ENCODE measurements at regions not wholly inside any gene's neighbourhood (a gene's known extent, or its start where the extent isn't known, plus 50 kb on each side); places are given as distances from the start of the nearest gene placed in this dataset.
"Not testable (repeated sequence)": the region's sequence is repeated elsewhere in the genome, so short reads cannot be mapped to it uniquely, and the experiment has no call there.

DNA sequence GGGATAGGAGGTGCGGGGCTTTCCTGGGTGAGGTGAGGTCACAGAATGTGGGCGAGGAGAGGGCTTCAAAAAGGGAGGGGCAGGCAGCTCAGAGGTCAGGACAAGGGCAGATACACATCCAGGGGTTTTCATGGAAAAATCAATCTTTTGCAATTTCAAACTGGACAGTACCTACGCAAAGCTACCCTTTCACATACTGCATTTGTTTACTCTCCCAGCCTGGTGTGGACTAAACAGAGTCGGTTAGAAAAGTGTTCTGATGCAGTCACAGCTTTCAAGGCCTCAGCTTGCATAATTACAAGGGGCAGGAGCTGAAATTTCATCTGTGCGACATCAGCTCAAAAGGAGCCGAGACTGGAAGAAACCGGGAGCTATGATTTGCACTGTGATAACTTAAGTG is 309.9 kb upstream of the SOX1 start:
- H2BK5ac ChIP-seq (ENCODE audit: low read depth, low read length, poor library complexity, severe bottlenecking); in situ Hi-C loops (cut with MboI; ENCODE audit: low sequenced_read_pairs); DNase-seq; H3K9me3 ChIP-seq (ENCODE audit: control insufficient read depth, insufficient read depth, low read length); H3K36me3 ChIP-seq (ENCODE audit: control insufficient read depth, insufficient read depth, low read length); H3K27ac ChIP-seq (ENCODE audit: insufficient read depth, low read length); ATAC-seq (ENCODE audit: low read depth); H3K27me3 ChIP-seq (ENCODE audit: control insufficient read depth, insufficient read depth, low read length); H3K23ac ChIP-seq (ENCODE audit: low read depth, low read length); H4K91ac ChIP-seq (ENCODE audit: insufficient read depth, low read depth, low read length); H2BK120ac ChIP-seq (ENCODE audit: low read depth, low read length); H4K5ac ChIP-seq (ENCODE audit: low read depth, low read length); H2BK20ac ChIP-seq (ENCODE audit: low read depth, low read length); H2BK15ac ChIP-seq (ENCODE audit: low read depth, low read length); H3K9ac ChIP-seq (ENCODE audit: low read depth, low read length); H3K4me2 ChIP-seq (ENCODE audit: low read depth, low read length); intact Hi-C loops (cut with micrococcal nuclease); BruUV-seq (replicated peaks); H3K4ac ChIP-seq (ENCODE audit: low read depth, low read length); H3K9me1 ChIP-seq (ENCODE audit: insufficient read depth, low read length); POLR2A ChIA-PET (ENCODE audit: unreplicated experiment); H2AK5ac ChIP-seq (ENCODE audit: low read depth, low read length); H4K20me1 ChIP-seq (ENCODE audit: insufficient read depth, low read length); H3K14ac ChIP-seq (replicated peaks; ENCODE audit: low read depth, low read length); H3K4me3 ChIP-seq (ENCODE audit: insufficient read depth, low read depth, low read length); H3K79me1 ChIP-seq (ENCODE audit: low read depth in 1 of 2, low read length in 2 of 2); H3K4me1 ChIP-seq (ENCODE audit: control insufficient read depth, insufficient read depth, low read length); H2AFZ ChIP-seq (replicated peaks; ENCODE audit: low read length, poor library complexity); dilution Hi-C loops (cut with HindIII; ENCODE audit: low sequenced_read_pairs, unreplicated experiment); H3K56ac ChIP-seq (ENCODE audit: extremely low read depth, insufficient read depth, low read length); H2AK9ac ChIP-seq (replicated peaks; ENCODE audit: low read depth, low read length, poor library complexity); H4K8ac ChIP-seq (ENCODE audit: low read depth in 2 of 2, low read length in 2 of 2); H3K18ac ChIP-seq (ENCODE audit: low read depth, low read length); CTCF ChIA-PET: not testable (repeated sequence)
- WGBS, 2 experiments (ENCODE audit: extremely low coverage in 2 of 2, insufficient read length in 1 of 2) = no CpG with 5 or more reads among the region's 7 CpGs

DNA sequence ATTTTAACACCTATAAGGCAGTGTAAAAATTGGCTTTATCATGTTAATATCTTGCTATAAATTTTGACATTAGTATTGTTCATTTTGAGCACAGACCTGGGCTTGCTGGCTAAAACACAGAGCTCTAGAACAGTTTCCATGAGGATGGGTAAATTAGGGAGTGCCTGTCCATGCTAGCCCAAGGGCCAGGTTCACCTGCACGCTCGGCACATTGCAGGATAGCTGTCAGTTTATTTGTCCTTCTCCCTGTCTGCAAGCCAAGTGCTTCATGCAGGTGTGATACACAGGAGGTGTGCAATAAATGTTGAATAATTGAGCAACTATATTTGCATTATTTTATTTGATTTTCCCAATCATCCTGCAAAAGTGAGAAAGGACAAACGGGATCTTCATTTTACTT is 309.3 kb upstream of the SOX1 start:
- H3K9me3 ChIP-seq (ENCODE audit: control insufficient read depth, insufficient read depth, low read length); H2BK120ac ChIP-seq (ENCODE audit: low read depth, low read length); H3K18ac ChIP-seq (ENCODE audit: low read depth, low read length); H4K91ac ChIP-seq (ENCODE audit: insufficient read depth, low read depth, low read length); H3K9ac ChIP-seq (ENCODE audit: low read depth, low read length); H3K23ac ChIP-seq (ENCODE audit: low read depth, low read length); H3K4me2 ChIP-seq (ENCODE audit: low read depth, low read length); POLR2A ChIA-PET (ENCODE audit: unreplicated experiment); H3K27ac ChIP-seq (ENCODE audit: insufficient read depth, low read length); ATAC-seq (ENCODE audit: low read depth); H3K27me3 ChIP-seq (ENCODE audit: control insufficient read depth, insufficient read depth, low read length); H3K14ac ChIP-seq (replicated peaks; ENCODE audit: low read depth, low read length); BruUV-seq (replicated peaks); in situ Hi-C loops (cut with MboI; ENCODE audit: low sequenced_read_pairs); H2BK5ac ChIP-seq (ENCODE audit: low read depth, low read length, poor library complexity, severe bottlenecking); H4K20me1 ChIP-seq (ENCODE audit: insufficient read depth, low read length); H3K4ac ChIP-seq (ENCODE audit: low read depth, low read length); H3K4me1 ChIP-seq (ENCODE audit: control insufficient read depth, insufficient read depth, low read length); H3K36me3 ChIP-seq (ENCODE audit: control insufficient read depth, insufficient read depth, low read length); H3K4me3 ChIP-seq (ENCODE audit: insufficient read depth, low read depth, low read length); H4K8ac ChIP-seq (ENCODE audit: low read depth in 2 of 2, low read length in 2 of 2); H4K5ac ChIP-seq (ENCODE audit: low read depth, low read length); H3K9me1 ChIP-seq (ENCODE audit: insufficient read depth, low read length); DNase-seq; H2BK15ac ChIP-seq (ENCODE audit: low read depth, low read length); H2AK9ac ChIP-seq (replicated peaks; ENCODE audit: low read depth, low read length, poor library complexity); H2AK5ac ChIP-seq (ENCODE audit: low read depth, low read length); dilution Hi-C loops (cut with HindIII; ENCODE audit: low sequenced_read_pairs, unreplicated experiment); H3K79me1 ChIP-seq (ENCODE audit: low read depth in 1 of 2, low read length in 2 of 2); CTCF ChIA-PET; H3K56ac ChIP-seq (ENCODE audit: extremely low read depth, insufficient read depth, low read length); intact Hi-C loops (cut with micrococcal nuclease); H2BK20ac ChIP-seq (ENCODE audit: low read depth, low read length); H2AFZ ChIP-seq (replicated peaks; ENCODE audit: low read length, poor library complexity): not testable (repeated sequence)
- no CpG with 5 or more reads among the region's 3 CpGs for WGBS, 2 experiments (ENCODE audit: extremely low coverage in 2 of 2, insufficient read length in 1 of 2)
